ENCODE measurements at regions not wholly inside any gene's neighbourhood (a gene's known extent, or its start where the extent isn't known, plus 50 kb on each side); places are given as distances from the start of the nearest gene placed in this dataset.

- no peak for TF ChIP-seq POLR2A (IDR thresholded peaks at IDR 0.05; ENCODE audit: low read length)
- no peak for TF ChIP-seq GATA1 (IDR thresholded peaks at IDR 0.05; ENCODE audit: low read depth, low read length)
Observed at GRCh38 chr9:7861086-7861485, 61.5 kb upstream of the DMAC1 start.

Measured in erythroblast (primary cell).